ENCODE measurements at regions not wholly inside any gene's neighbourhood (a gene's known extent, or its start where the extent isn't known, plus 50 kb on each side); places are given as distances from the start of the nearest gene placed in this dataset.

- TF ChIP-seq, protein P1, sequence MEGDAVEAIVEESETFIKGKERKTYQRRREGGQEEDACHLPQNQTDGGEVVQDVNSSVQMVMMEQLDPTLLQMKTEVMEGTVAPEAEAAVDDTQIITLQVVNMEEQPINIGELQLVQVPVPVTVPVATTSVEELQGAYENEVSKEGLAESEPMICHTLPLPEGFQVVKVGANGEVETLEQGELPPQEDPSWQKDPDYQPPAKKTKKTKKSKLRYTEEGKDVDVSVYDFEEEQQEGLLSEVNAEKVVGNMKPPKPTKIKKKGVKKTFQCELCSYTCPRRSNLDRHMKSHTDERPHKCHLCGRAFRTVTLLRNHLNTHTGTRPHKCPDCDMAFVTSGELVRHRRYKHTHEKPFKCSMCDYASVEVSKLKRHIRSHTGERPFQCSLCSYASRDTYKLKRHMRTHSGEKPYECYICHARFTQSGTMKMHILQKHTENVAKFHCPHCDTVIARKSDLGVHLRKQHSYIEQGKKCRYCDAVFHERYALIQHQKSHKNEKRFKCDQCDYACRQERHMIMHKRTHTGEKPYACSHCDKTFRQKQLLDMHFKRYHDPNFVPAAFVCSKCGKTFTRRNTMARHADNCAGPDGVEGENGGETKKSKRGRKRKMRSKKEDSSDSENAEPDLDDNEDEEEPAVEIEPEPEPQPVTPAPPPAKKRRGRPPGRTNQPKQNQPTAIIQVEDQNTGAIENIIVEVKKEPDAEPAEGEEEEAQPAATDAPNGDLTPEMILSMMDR (conservative IDR thresholded peaks at IDR 0.05 in 1 of 2, IDR thresholded peaks at IDR 0.05 in 1 of 2; ENCODE audit: extremely low read depth in 1 of 2, insufficient read depth in 1 of 2, low read depth in 1 of 2, low read length in 2 of 2), result no peak
- no peak for TF ChIP-seq EZH2 (IDR thresholded peaks at IDR 0.05; ENCODE audit: borderline replicate concordance, low read length)
These were observed 87.3 kb upstream of the IRX6 start for GRCh38 chr16:55236655-55237054.
